Neutrophil (primary cell): ENCODE measurements at regions not wholly inside any gene's neighbourhood (a gene's known extent, or its start where the extent isn't known, plus 50 kb on each side); places are given as distances from the start of the nearest gene placed in this dataset.

Experiments used
- H3K27ac ChIP-seq: fragments of 200-600 bp; sonication (generic); 2 replicates; pipeline ENCODE4 v1.5.1; 2016; ENCODE audit warnings: mild to moderate bottlenecking, moderate library complexity
- H3K27me3 ChIP-seq: fragments of 200-600 bp; sonication (generic); 2 replicates; pipeline ENCODE4 v1.6.0; 2016; ENCODE audit warnings: mild to moderate bottlenecking
- H3K36me3 ChIP-seq: fragments of 200-600 bp; sonication (generic); 2 replicates; pipeline ENCODE4 v1.5.1; 2017
- H3K4me1 ChIP-seq, 2 experiments: fragments of 200-600 bp in 1 of 2; sonication (generic) in 1 of 2; 1 replicate in 1 of 2; 2 replicates in 1 of 2; pipeline versions ENCODE4 v1.5.1 to v1.6.1; 2013 to 2016; ENCODE audit warnings: low read depth in 1 of 2, low read length in 1 of 2, mild to moderate bottlenecking in 1 of 2, moderate library complexity in 1 of 2; ENCODE audit not compliant: control insufficient read depth in 1 of 2, insufficient read depth in 1 of 2
- H3K4me3 ChIP-seq, 2 experiments: fragments of 200-600 bp in 1 of 2; sonication (generic) in 1 of 2; 1 replicate in 1 of 2; 2 replicates in 1 of 2; pipeline ENCODE4 v1.5.1; 2013 to 2016; ENCODE audit warnings: low read depth in 1 of 2, low read length in 1 of 2, mild to moderate bottlenecking in 1 of 2, moderate library complexity in 1 of 2
- H3K9me3 ChIP-seq: fragments of 200-600 bp; sonication (generic); 2 replicates; pipeline ENCODE4 v1.5.1; 2016
- CTCF ChIP-seq: fragments of 200-600 bp; sonication (generic); IDR thresholded peaks from 2 replicates; pipeline ENCODE4 v1.5.1; 2016; ENCODE audit warnings: antibody characterized with exemption

GRCh38 chr7:131952365-131952764 lies 395.9 kb upstream of the PODXL start:
- H3K4me3 ChIP-seq: no peak overlapping the region
- H3K4me1 ChIP-seq: no peaks in the 10 kb centered on the region
- H3K27me3 ChIP-seq: peaks cover 11% of the 10 kb centered on the region
- no peak for TF ChIP-seq CTCF
- no peaks in the 10 kb centered on the region for H3K36me3 ChIP-seq
- no peaks in the 10 kb centered on the region for H3K9me3 ChIP-seq
- no peak overlapping the region for H3K27ac ChIP-seq

GRCh38 chr7:131950758-131951157 lies 394.3 kb upstream of the PODXL start:
- peaks cover 26% of the 10 kb centered on the region for H3K27me3 ChIP-seq
- no peak overlapping the region for H3K4me3 ChIP-seq
- H3K27ac ChIP-seq: no peak overlapping the region
- no peak for TF ChIP-seq CTCF
- no peaks in the 10 kb centered on the region for H3K36me3 ChIP-seq
- H3K9me3 ChIP-seq: no peaks in the 10 kb centered on the region
- H3K4me1 ChIP-seq: no peaks in the 10 kb centered on the region

GRCh38 chr7:131949659-131950058 lies 393.2 kb upstream of the PODXL start:
- no peaks in the 10 kb centered on the region for H3K4me1 ChIP-seq
- no peaks in the 10 kb centered on the region for H3K36me3 ChIP-seq

GRCh38 chr7:131948434-131949053 lies 392.1 kb upstream of the PODXL start:
- Histone ChIP-seq H3K4me3 (no peak overlapping the region), H3K27ac (no peak overlapping the region), H3K36me3 (no peaks in the 10 kb centered on the region), H3K27me3 (peaks cover 44% of the 10 kb centered on the region), H3K4me1 (no peaks in the 10 kb centered on the region), H3K9me3 (no peaks in the 10 kb centered on the region)
- no peak for TF ChIP-seq CTCF

More at GRCh38 chr7:131949659-131950058, 393.2 kb upstream of the PODXL start:
- Histone ChIP-seq H3K27me3 (peaks cover 37% of the 10 kb centered on the region), H3K27ac (no peak overlapping the region), H3K4me3 (no peak overlapping the region), H3K9me3 (no peaks in the 10 kb centered on the region)
- TF ChIP-seq CTCF: no peak

- TF ChIP-seq CTCF: no peak
- H3K9me3 ChIP-seq: no peaks in the 10 kb centered on the region
- no peak overlapping the region for H3K27ac ChIP-seq
- H3K36me3 ChIP-seq: no peaks in the 10 kb centered on the region
- H3K27me3 ChIP-seq: peaks cover 47% of the 10 kb centered on the region
- H3K4me1 ChIP-seq: no peaks in the 10 kb centered on the region
- no peak overlapping the region for H3K4me3 ChIP-seq
These were observed 391.2 kb upstream of the PODXL start for GRCh38 chr7:131947661-131948060.
